T-helper 22 cell (primary cell): ENCODE measurements at regions not wholly inside any gene's neighbourhood (a gene's known extent, or its start where the extent isn't known, plus 50 kb on each side); places are given as distances from the start of the nearest gene placed in this dataset.
"Not testable (repeated sequence)": the region's sequence is repeated elsewhere in the genome, so short reads cannot be mapped to it uniquely, and the experiment has no call there.

ENCODE experiments used
- DNase-seq: peaks from one replicate; pipeline ENCODE4 v3.0.0-alpha.2; 2020; ENCODE audit warnings: low read depth

DNA sequence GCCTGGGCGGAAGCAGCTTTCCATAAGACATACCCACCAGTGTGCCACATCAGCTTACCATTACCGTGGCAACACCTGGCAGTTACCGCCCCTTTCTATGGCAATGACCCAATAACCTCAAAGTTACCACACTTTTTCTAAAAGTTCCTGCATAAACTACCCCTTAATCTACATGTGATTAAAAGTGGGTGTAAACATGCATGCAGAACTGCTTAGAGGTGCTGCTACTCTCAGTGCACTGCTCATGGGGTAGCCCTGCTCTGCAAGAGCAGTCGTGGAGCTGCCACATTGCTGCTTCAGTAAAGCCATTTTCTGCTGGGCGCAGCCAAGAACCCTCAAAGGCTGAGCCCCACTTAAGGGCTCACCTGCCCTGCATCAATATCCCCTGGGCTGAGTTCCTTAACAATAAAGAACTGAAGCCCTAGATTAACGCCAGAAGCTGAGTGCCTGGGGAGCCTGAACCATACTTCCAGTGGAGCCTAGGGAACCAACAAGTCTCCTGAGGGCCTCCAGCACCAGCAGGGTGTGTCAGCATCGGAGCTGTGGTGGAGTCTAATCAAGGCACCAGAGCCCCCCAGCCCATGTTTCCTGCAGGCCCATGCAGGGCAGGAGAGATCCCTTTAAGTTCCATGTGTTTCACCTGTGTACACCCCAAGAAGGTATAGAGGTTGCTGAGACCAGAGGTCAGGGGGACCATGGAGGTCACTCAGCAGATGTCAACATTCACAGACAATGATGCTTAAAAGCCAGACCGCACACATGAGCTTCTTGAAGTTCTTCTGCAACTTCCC is 1198.1 kb downstream of the UQCRFS1 start:
- DNase-seq, result no peak

DNA sequence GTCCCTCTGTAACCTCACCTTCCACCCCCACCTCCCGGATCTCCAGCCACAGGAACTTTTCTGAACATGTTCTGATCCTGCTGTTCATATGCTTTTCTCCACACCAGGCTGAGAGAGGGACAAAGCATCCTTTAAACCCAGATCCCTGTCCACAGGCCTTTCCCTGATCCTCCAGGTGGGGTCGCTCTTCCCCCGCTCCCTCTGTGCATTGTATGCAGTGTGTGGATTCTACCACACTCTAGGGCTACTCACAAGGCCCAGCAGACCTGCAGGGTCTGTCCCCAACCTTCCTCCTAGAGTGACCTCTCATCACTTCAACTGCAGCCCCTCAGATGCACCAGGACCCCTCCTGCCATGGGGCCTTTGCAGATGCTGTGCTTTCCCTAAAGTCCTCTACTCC is 1200.6 kb downstream of the UQCRFS1 start:
- DNase-seq, result no peak

DNA sequence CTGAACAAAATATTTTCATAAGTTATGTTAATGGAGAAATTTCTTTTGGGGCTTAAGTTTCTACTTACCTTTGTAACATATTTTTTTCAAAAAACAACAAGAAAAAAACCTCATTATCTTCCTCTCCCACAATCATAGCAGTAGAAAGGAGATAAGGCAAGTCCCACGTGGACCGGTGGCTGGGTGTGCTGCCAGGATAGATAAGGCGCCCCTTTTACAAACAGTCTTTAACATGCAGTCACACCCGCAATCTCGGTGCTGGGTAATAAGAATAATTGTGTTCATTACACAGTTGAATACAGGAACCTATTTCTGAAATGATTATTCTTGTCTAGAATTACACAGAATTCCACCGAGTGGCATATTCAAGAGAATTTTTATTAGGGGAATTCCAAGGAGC is 1202.3 kb downstream of the UQCRFS1 start:
- DNase-seq, result no peak

DNA sequence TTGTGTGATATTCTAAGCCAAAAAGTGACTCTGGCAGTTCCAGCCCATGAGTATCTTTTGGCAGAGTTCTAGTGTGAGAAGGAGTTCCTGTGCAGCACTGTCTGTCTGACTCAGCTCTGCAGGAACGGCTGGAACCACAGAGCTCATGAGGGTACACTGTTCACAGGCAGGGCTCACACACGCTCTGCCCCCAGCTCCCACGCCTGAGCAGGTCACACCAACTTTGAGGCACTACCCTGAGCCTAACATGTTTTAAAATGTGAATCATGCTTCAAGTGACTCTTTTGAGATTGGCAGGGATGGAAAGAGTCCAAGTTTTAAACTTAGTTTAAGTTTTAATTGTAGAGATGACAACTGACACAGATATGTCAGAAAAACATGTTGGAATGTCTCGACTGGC is 1203.3 kb downstream of the UQCRFS1 start:
- DNase-seq, result no peak

DNA sequence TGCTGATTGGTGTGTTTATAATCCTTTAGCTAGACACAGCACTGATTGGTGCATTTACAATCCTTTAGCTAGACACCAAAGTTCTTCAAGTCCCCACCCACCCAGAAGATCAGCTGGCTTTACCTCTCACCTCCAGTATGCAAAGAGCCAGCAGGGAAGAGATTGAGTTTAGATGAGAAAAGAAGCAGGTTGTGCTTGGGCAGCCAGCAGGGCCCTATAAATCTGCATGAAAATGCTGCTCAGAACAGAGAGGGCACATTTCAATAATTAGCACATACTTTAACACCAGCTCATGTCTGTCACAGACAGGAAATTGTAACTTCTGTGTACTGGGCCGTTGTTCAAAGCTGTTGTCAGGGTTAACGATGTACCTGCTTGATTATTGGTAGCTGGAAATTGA is 1204.3 kb downstream of the UQCRFS1 start:
- no peak for DNase-seq

DNA sequence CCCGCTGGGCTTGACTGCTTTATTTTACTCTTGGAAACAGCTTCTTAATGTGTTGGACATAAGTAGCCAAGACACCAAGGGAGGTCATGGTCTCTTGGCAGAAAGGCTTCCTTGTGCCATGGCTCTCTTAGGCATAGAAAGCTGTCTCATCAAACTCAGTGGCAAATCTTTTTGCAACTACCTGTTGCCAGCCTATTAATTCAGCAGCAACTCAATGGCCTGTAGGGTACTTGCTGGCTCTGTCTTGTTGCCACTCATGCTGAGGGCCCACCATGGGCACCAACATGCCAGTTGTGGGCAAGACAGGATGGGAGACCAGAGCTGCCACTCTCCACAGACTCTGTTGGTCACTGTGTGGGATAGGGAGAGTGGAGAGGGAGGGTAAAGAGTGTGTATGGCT is 1209.4 kb downstream of the UQCRFS1 start:
- DNase-seq, result no peak

DNA sequence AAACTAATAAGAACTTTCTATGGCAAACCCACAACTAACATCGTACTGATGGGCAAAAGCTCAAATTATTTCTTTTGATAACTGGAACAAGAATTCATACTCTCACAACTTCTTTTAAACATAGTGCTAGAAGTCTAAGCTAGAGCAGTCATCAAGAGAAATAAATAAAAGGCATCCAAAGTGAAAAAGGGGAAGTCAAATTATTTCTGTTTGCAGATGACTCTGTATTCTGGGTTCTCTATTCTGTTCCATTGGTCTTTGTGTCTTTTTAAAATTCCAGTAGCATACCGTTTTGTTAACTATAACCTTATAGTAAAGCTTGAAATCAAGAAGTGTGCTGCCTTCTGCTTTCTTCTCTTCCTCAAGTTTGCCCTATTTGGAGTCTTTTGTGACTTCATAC is 1215.9 kb downstream of the UQCRFS1 start:
- DNase-seq, result no peak

DNA sequence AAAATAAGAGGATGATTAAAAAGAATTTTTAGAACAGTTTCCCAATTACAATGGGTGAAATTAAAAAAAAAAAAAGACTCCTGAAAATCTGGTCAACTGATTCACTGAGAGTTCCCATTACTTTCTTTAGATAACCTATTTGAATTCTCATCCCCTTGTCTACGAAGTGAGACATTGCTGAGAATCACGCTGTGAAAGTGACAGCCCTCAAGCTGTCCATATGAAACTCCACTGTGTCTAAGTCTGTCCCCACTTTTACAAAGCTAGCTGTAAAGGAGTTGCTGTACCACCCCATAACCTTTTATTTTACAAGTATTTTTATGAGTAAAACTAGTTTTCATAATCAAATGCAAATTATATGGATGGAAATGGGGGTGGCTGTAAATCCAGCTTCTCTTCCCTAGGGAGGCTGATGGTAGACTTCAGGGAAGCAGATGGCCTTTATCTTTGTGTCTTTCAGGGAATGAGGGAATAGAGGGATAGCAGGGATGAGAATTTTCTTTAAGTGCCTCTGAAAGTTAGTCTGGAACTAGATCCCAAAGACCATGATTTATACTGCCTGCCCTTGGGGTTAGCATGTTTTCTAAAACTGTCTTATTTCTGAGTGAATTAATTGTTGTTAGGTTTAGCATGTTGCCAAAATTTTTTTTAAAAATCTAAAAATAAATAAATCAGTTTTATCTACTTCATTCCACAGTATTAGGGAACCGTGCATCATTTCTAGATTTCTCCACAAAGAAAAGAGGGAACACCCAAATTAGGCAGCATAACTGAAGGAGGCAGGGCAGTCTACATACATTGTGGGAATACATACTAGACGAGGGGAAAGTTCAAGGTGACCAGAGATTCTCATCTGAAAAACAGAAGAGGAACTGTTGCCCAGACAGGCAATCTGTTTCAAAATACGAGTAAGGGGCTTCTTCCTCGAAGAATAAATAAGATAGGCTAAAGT is 1219.1 kb downstream of the UQCRFS1 start:
- no peak for DNase-seq

DNA sequence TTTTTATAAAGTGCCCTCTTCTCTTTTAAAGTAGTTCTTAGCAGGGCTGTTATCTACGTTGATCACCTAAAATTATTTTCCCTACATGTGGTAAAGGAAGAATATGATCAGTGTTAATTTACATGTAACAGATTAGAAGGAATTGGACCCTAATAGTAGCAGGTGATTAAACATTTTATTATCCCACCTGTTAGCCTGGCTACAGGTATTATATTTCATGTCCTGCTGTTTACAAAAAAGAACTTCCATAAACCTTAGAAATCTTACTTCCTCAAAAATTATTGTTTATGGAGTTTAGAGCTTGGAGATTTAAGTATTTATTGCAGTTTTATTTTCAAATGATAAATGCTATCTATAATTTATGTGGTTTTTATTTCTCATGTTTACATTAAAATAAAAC is 1226.7 kb downstream of the UQCRFS1 start:
- no peak for DNase-seq

DNA sequence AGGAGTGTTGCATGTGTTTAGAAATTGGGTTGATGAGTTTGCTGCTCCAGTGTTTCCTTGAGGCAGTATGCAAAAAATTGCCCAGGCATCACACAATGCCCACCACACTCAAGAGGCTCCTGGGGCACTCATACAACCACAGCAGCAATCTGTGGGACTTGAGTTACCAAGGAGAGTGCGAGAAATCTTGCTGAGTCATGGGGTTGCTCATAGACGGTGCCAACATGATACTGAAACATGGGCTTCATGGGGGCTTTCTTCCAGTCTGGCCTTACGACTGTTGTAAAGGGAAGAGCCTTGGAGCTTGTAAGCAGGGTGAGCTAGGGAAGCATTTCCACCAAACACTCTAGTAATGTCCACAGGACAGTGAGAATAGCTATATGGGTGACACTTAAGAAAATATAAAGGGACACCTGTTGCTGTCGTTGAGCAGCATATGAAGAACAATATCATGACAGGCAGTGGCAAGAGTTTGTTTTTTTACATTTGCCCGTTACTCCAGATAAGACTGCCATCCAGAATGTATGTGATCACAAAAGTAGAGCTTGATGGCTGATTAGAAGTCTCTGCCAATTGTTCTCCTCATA is 1237.4 kb downstream of the UQCRFS1 start:
- DNase-seq, result no peak

DNA sequence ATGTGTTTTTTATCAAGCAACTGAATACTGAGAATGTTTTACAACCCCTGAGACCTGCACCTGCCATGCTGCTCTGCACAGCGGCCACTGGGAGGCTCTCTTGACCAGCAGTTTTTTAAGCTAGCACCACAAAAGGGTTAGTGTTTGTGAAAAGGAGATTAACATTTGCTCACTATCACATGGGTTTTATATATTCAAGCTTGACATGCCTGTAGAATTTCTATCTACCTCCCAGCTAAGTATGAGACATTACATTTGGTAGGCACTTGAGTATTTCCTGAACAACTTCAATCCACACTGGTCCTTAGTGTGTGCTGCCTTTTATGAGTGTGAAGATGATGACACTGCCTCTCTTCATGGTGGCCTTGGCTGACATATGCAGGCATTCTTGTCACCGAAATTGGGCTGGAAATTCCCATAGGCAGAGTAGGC is 1238.9 kb downstream of the UQCRFS1 start:
- no peak for DNase-seq

DNA sequence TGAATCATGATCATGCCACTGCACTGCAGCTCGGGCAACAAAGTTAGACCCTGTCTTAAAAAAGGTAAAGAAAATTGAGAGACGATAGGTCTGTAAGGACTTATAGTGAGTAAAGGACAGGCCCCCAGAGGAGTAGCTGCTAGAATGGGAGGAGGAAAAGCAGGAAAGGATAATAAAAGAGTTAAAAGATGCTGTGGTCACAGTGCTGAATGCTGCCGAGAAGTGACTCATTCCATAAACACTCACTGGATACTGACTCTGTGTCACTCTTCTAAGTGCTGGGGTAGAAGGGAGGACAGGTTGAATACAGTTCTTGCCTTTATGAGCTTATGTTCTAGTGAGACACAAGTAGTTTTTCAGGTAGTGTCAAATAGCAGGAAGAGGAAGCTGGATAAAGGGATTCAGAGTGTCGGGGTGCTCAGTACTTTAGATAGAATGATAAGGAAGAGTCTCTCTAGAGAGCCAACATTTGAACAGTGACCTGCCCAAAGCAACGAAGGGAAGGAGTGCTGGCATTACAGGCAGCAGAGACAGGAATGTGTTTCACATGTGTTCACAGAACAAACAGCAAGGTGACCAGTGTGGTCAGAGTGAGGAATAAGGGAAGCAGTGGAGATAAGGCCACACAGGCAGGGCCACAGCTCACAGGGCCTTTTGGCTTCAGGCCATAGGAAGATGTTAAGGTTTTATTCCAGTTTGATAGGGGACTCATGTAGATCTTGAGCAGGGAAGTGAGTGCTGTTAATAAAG is 1240.5 kb downstream of the UQCRFS1 start:
- DNase-seq, result no peak

DNA sequence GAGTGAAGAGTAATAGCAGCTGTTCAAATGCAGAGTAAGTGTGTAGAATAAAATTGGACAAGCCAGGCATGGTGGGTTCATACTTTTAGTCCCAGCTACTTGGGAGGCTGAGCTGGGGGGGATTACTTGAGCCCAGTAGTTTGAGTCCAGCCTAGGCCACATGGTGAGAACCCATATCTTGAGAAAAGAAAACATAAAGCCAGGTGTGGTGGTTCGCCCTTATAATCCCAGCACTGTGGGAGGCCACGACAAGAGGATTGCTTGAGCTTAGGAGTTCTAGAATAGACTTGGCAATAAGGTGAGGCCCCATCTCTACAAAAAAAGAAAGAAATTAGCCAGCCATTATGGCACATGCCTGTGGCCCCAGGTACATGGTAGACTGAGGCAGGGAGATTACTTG is 1241.1 kb downstream of the UQCRFS1 start:
- DNase-seq, result no peak

DNA sequence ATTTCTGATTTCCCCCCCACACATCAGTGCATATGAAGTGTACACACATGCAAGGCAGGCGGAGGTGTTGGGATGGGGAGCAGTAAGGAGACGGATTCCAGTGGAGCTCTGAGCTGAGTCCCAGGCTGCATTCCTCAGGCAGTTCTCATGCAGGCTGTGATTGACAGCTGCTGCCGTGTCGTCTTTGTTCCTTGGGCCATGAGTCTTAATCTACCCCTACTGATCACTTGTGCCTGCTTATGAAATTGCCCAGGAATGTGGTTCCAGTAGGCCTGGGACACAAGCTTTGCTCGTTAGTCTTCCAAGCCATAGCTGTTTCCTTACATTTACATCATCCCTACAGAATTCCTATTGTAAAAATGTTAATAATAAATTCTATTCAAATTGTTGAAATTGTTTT is 1241.9 kb downstream of the UQCRFS1 start:
- no peak for DNase-seq

DNA sequence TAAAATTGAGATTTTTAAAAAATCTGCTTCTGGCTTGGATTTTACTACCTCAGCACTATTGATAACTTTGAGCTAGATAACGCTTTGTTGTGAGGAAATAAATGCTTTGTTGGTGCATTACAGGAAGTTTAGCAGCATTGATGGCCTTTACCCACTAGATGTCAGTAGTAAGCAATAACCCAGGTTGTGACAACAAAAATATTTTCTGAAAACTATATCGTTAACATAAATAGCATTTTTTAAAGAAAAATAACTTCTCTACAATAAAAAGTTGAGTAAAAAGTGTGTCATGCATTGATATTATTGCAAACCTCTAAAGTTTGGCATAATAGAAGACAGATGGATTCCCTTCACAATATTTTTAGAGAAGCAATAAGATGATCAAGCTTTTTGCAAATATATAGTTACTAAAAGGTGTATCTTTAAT is 1246.5 kb downstream of the UQCRFS1 start:
- DNase-seq, result no peak

DNA sequence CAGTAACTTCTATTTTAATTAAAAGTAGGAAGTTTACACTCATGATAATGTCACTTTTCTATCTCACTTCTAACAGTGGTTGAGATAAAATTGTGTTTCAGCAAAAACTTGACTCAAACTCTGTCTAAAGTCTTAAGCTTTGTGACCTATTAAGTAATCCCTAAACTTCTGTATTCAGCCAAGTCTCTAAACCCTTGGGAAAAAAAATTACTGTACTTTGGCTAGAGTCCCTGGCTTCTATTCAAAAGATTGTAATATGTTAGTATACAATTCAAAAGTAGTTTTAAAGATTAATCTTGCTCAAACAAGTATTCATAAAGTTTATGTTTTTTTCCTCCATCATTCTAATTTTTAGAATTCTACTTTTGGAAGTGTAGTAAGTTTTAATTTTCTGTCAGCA is 1248.8 kb downstream of the UQCRFS1 start:
- no peak for DNase-seq

DNA sequence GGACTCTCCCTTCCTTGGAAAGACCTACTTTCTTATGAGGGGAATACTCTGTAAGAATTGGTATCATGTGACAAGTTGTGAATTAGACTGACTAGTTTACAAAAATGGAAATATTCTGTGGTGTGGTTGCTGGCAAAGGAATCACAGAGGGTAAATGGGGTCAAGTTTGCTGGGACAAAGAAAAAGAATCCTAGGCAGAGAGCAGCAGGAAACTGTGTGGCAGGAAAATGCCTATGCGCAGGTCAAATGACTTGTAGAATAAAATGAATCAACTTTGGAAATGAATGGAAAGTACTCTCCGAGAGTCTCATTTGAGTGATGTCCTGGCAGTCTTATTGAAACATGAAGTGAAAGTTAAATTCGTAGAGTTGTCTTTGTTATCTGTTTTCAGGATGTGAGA is 1250.7 kb downstream of the UQCRFS1 start:
- no peak for DNase-seq

DNA sequence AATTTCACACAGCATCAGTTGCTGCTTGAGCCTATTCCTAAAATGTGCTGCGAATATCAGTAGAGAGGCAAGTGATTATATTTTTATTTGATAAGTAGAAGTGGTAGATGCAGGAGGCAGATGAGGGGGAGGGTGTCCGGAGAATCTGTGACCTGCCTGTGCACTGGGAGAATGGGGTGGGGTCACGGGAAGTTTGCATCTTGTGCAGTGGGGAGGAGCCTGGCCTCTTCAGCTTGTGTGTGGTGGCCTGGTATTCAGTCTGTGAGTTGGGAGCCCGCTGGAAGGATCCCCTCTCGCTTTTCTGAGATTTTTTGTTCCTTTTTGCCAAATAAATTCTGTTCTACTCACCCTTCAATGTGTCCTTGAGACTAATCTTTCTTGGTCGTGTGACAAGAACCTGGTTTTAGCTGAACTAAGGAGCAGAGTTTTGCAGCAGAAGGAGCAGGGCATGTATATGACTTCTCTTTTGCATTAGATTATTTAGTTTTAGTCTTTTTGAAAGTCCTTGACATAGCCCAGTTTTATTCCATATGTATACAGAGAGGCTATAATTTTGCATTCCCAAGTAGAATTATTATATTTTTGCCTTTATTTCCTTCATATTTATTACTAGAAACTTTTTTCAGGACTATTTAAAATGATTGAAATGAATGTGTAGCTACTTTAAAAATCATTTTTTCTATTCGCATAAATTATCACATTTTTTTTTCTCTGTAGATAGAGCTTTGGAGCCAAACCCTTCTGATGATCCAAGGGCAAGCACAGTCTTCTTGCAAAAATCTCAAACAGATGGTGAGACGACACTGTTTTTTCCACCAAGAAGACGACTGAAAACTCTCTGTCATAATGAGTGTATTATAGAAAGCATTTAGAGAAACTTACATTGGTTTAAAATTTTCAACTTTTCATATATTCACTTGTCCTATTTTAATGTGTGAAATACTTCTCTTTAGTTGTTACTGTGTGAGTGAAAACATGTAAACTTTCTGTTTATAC is 1257.2 kb downstream of the UQCRFS1 start:
- DNase-seq, result no peak

DNA sequence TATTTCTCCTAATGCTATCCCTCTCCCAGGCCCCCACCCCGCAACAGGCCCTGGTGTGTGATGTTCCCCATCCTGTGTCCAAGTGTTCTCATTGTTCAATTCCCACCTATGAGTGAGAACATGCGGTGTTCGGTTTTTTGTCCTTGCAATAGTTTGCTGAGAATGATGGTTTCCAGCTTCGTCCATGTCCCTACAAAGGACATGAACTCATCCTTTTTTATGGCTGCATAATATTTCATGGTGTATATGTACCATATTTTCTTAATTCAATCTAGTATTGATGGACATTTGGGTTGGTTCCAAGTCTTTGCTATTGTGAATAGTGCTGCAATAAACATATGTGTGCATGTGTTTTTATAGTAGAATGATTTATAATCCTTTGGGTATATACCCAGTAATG is 1270.3 kb downstream of the UQCRFS1 start:
- not testable (repeated sequence) for DNase-seq

DNA sequence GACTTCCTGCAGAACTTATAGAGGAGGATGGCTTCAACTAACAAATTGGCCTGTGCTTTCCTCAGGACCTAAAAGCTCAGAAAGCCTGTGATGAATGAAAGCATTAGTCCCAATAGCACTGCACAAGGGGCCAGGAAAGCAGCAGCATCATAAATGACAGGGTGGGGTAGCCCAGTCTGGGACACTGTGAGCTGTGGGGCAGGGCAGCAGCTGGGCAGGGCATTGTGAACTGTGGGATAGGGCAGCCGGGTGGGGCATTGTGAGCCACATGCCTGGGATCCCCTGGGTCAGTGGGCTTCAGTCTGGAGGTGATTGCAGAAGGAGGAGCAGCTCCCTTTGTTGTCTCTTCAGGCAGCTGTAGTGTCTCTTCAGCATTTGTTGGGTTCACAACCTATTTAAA is 1276.8 kb downstream of the UQCRFS1 start:
- no peak for DNase-seq

DNA sequence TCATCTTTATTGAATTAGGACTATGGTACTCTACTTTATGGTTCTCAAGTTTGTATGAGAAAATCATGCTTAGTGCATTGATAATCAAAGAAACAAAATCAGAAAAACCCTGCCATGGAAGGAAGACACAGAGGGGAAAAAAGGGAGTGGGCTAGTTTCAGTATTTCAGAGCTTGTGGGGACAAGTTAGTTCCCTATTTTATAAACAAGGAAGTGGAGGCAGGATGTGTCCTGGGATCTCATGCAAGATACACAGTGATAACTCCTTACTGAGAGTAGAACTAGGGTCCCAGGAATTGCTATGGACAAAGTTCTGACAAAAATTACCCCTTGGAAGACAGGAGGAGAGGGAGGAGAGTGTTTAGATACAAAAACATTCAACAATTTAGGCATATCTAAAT is 1277.3 kb downstream of the UQCRFS1 start:
- no peak for DNase-seq
